ENCODE measurements at regions not wholly inside any gene's neighbourhood (a gene's known extent, or its start where the extent isn't known, plus 50 kb on each side); places are given as distances from the start of the nearest gene placed in this dataset.

DNA sequence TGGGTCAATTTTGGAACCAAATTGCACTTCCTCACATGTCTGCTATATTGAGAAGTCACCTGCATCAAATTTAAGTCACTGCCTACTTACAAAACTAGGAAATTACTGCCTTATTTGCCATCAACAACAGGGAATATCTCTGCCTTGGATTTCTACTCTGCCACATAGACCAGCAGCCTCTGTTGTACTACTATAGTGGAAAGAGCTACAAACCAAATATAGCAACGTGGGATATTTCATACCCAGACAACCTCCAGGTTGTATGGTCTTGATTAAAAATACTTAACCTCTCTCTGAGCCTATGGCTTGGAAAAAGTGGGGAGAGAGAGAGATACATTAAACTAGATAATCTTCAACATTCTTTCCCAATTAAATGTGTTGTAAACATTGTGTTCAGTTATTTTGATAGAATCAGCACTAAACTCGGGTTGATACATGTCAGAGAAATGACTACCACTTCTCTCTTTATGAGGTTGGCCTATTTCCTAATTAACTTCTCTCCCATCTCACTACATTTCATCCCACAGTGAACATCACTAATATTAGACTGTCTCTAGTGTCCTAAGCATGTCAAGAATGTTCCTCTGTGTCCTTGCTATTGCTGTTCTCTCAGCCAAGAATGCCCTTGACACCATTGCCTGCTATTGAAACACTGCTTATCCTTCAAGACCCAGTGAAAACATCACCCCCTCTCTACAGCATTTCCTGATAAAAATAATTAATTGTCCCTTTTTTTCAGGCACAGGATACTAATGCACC, 421.2 kb downstream of the IPMK start:
- ChIA-PET CTCF (interaction anchor here (1.6 kb wide), 1 partner anchor 19 kb away, joined by 3 read pairs; no protein-coding TSS in a partner anchor), POLR2A (no interaction called here)
- H3K4me3 ChIP-seq (ENCODE audit: low read depth, low read length) = no peak overlapping the region
- DNase-seq (ENCODE audit: low read depth, low spot score) = no peak
- no peaks in the 10 kb centered on the region for H3K9me3 ChIP-seq (ENCODE audit: control insufficient read depth, insufficient read depth, low read length)
- H3K27ac ChIP-seq (ENCODE audit: low read depth, low read length) = no peak overlapping the region
- TF ChIP-seq, protein P1, sequence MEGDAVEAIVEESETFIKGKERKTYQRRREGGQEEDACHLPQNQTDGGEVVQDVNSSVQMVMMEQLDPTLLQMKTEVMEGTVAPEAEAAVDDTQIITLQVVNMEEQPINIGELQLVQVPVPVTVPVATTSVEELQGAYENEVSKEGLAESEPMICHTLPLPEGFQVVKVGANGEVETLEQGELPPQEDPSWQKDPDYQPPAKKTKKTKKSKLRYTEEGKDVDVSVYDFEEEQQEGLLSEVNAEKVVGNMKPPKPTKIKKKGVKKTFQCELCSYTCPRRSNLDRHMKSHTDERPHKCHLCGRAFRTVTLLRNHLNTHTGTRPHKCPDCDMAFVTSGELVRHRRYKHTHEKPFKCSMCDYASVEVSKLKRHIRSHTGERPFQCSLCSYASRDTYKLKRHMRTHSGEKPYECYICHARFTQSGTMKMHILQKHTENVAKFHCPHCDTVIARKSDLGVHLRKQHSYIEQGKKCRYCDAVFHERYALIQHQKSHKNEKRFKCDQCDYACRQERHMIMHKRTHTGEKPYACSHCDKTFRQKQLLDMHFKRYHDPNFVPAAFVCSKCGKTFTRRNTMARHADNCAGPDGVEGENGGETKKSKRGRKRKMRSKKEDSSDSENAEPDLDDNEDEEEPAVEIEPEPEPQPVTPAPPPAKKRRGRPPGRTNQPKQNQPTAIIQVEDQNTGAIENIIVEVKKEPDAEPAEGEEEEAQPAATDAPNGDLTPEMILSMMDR (IDR thresholded peaks at IDR 0.05; ENCODE audit: low read depth, low read length) = no peak
- H3K27me3 ChIP-seq (ENCODE audit: control insufficient read depth, insufficient read depth, low read length) = no peaks in the 10 kb centered on the region

DNA sequence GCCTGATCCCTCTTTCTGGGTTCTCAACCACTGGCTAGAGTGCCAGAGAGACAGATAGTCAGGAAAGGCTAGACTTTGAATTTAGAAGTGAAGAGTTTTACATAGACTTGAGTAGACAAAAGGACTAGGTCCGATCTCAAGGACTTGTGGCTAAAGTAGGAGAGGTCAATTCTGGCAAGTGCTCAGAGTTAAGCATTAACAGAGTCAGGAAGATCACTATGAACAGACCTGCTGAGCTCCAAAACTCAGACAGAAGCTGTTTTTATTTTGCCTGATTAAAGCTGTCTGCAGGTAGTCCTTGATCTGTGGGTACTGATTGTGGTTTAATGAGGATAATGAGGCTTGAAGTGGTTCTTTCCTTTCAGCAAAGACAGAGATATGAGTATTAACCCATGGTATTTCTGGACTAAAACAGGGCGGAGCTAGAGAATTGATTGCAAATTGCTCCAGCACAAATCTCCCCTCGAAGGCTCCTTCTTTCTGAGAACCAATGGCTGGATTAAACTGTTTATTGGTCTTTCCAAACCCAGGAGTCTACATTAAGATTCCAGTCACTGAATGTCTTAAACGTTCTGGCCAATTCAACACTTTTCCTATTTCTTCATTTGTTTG, 423.2 kb downstream of the IPMK start:
- Histone ChIP-seq H3K4me3 (ENCODE audit: low read depth, low read length) (no peak overlapping the region), H3K27me3 (ENCODE audit: control insufficient read depth, insufficient read depth, low read length) (no peaks in the 10 kb centered on the region), H3K9me3 (ENCODE audit: control insufficient read depth, insufficient read depth, low read length) (no peaks in the 10 kb centered on the region), H3K27ac (ENCODE audit: low read depth, low read length) (no peak overlapping the region)
- DNase-seq (ENCODE audit: low read depth, low spot score) = no peak
- ChIA-PET CTCF (no interaction called here), POLR2A (no interaction called here)
- TF ChIP-seq, protein P1 (IDR thresholded peaks at IDR 0.05; ENCODE audit: low read depth, low read length) = no peak

DNA sequence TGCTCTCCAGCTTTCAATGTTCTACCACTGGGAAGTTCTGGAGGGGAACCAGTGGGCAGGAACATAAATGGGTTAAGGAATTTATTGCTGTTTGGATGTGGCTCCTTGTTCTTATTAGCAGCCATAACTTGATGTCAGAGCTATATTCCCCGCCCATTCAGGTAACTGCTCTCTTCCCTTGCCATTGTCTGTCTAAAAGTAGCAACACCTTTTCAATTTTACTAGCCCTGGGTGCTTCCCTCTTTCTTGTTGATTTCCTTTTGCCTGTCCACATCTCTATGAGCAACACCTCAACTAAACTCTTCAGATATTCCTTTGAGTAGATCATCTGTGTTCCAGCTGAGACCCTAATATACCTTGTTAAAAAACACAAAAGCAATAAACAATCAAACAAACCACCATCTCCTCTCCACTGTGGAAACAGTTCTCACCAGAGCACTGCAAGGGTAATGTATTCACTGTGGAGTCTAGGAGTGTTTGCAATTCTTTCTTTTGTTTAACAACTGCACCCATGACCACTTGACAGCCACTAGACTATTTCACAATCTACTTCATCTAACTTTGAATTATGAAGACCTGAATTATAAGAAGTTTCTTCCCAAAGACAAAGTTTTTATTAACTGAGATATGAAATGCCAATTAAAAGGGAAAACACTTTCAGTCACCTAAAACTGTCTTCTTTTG, 436.7 kb downstream of the IPMK start:
- H3K4me3 ChIP-seq (ENCODE audit: low read depth, low read length) = no peak overlapping the region
- TF ChIP-seq, protein P1 (IDR thresholded peaks at IDR 0.05; ENCODE audit: low read depth, low read length) = no peak
- no peak overlapping the region for H3K27ac ChIP-seq (ENCODE audit: low read depth, low read length)
- ChIA-PET POLR2A (no interaction called here), CTCF (no interaction called here)
- no peaks in the 10 kb centered on the region for H3K27me3 ChIP-seq (ENCODE audit: control insufficient read depth, insufficient read depth, low read length)
- H3K9me3 ChIP-seq (ENCODE audit: control insufficient read depth, insufficient read depth, low read length) = no peaks in the 10 kb centered on the region
- no peak for DNase-seq (ENCODE audit: low read depth, low spot score)

GRCh38 chr10:57825015-57825414, 442.7 kb downstream of the IPMK start:
- ChIA-PET POLR2A (no interaction called here), CTCF (no interaction called here)
- DNase-seq (ENCODE audit: low read depth, low spot score) = no peak

More at GRCh38 chr10:57825015-57825414, 442.7 kb downstream of the IPMK start:
- no peaks in the 10 kb centered on the region for H3K9me3 ChIP-seq (ENCODE audit: control insufficient read depth, insufficient read depth, low read length)
- H3K27me3 ChIP-seq (ENCODE audit: control insufficient read depth, insufficient read depth, low read length) = no peaks in the 10 kb centered on the region
- no peak overlapping the region for H3K4me3 ChIP-seq (ENCODE audit: low read depth, low read length)
- TF ChIP-seq, protein P1 (IDR thresholded peaks at IDR 0.05; ENCODE audit: low read depth, low read length) = no peak
- no peak overlapping the region for H3K27ac ChIP-seq (ENCODE audit: low read depth, low read length)

Measured in AG04450 (cell line).